ENCODE measurements at regions not wholly inside any gene's neighbourhood (a gene's known extent, or its start where the extent isn't known, plus 50 kb on each side); places are given as distances from the start of the nearest gene placed in this dataset.

DNA sequence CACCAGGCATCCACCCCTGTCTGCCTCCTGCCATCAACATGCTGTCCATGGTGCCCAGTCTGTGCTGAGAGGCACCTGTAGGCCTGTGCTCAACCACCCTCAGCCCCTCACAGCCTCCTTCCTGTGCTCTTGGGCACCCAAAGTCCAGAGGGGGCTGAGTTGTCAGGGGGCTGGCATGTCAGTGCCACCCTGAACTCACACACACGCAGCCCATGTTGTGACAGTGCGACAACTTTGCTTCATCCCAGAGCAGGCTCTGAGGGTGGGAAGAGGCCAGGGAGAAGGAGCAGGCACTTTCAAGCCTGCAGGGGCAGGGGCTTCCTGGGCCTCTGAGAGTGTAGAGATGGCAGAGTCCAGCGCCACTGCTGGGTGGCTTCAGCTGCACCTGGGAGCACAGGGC is 491.0 kb downstream of the TMEM135 start:
- no peak for ATAC-seq
- TF ChIP-seq TSHZ2 (CRISPR knock-in tag; IDR thresholded peaks at IDR 0.05) (no peak), GLIS3 (CRISPR knock-in tag; IDR thresholded peaks at IDR 0.05) (no peak), TCF4 (CRISPR knock-in tag; IDR thresholded peaks at IDR 0.05; ENCODE audit: borderline replicate concordance) (no peak), CSDC2 (CRISPR knock-in tag; IDR thresholded peaks at IDR 0.05) (no peak)

DNA sequence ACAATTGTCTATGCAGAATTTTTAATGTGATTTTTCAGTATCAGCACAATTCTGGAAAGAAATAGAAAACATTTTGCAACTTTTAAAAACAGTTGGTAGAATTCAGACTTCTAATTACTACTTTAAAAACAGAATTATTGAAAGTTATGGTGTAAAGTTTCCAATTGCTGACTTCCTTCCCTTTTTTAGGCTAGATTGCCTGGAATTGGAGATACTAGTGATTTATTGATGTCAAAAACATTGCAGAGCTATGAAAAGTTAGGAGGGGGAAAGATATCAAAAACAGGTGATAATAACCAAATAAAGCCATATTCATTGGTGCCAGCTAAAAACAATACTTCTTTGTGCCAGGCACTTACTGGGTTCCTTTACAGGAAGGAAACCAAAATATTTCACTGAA is 485.5 kb downstream of the TMEM135 start:
- no peak for ATAC-seq
- TF ChIP-seq GLIS3 (CRISPR knock-in tag; IDR thresholded peaks at IDR 0.05) (no peak), TOX (CRISPR knock-in tag; IDR thresholded peaks at IDR 0.05; ENCODE audit: borderline replicate concordance) (no peak), CSDC2 (CRISPR knock-in tag; IDR thresholded peaks at IDR 0.05) (no peak), TCF4 (CRISPR knock-in tag; IDR thresholded peaks at IDR 0.05; ENCODE audit: borderline replicate concordance) (no peak), BACH2 (CRISPR knock-in tag; IDR thresholded peaks at IDR 0.05; ENCODE audit: borderline replicate concordance) (no peak), ZFP30 (CRISPR knock-in tag; IDR thresholded peaks at IDR 0.05) (no peak), RARB (CRISPR knock-in tag; IDR thresholded peaks at IDR 0.05) (no peak), ZNF70 (CRISPR knock-in tag; IDR thresholded peaks at IDR 0.05) (no peak), CSRNP3 (CRISPR knock-in tag; IDR thresholded peaks at IDR 0.05) (no peak), ZC3H10 (CRISPR knock-in tag; IDR thresholded peaks at IDR 0.05) (no peak), ISL1 (CRISPR knock-in tag; IDR thresholded peaks at IDR 0.05) (no peak), OSR1 (CRISPR knock-in tag; IDR thresholded peaks at IDR 0.05) (no peak), SNAI2 (CRISPR knock-in tag; IDR thresholded peaks at IDR 0.05) (no peak), ZNF8 (CRISPR knock-in tag; IDR thresholded peaks at IDR 0.05) (no peak), POU6F1 (CRISPR knock-in tag; IDR thresholded peaks at IDR 0.05; ENCODE audit: borderline replicate concordance, low read depth) (no peak), ZFP3 (CRISPR knock-in tag; IDR thresholded peaks at IDR 0.05) (no peak), TSHZ2 (CRISPR knock-in tag; IDR thresholded peaks at IDR 0.05) (no peak), ESRRG (CRISPR knock-in tag; IDR thresholded peaks at IDR 0.05) (no peak)
- TF ChIP-seq, protein P1, sequence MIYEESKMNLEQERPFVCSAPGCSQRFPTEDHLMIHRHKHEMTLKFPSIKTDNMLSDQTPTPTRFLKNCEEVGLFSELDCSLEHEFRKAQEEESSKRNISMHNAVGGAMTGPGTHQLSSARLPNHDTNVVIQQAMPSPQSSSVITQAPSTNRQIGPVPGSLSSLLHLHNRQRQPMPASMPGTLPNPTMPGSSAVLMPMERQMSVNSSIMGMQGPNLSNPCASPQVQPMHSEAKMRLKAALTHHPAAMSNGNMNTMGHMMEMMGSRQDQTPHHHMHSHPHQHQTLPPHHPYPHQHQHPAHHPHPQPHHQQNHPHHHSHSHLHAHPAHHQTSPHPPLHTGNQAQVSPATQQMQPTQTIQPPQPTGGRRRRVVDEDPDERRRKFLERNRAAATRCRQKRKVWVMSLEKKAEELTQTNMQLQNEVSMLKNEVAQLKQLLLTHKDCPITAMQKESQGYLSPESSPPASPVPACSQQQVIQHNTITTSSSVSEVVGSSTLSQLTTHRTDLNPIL (CRISPR knock-in tag; IDR thresholded peaks at IDR 0.05; ENCODE audit: low read depth) = no peak
- TF ChIP-seq, protein P2, sequence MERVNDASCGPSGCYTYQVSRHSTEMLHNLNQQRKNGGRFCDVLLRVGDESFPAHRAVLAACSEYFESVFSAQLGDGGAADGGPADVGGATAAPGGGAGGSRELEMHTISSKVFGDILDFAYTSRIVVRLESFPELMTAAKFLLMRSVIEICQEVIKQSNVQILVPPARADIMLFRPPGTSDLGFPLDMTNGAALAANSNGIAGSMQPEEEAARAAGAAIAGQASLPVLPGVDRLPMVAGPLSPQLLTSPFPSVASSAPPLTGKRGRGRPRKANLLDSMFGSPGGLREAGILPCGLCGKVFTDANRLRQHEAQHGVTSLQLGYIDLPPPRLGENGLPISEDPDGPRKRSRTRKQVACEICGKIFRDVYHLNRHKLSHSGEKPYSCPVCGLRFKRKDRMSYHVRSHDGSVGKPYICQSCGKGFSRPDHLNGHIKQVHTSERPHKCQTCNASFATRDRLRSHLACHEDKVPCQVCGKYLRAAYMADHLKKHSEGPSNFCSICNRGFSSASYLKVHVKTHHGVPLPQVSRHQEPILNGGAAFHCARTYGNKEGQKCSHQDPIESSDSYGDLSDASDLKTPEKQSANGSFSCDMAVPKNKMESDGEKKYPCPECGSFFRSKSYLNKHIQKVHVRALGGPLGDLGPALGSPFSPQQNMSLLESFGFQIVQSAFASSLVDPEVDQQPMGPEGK (CRISPR knock-in tag; IDR thresholded peaks at IDR 0.05; ENCODE audit: borderline replicate concordance) = no peak
